Adrenal gland (tissue), 5 donors: ENCODE measurements at regions not wholly inside any gene's neighbourhood (a gene's known extent, or its start where the extent isn't known, plus 50 kb on each side); places are given as distances from the start of the nearest gene placed in this dataset.

Experiments
- POLR2A ChIP-seq, 2 donors: fragments of 450-650 bp; IDR thresholded peaks; one replicate each; pipeline ENCODE4 v1.6.1; 2017; ENCODE audit warnings: antibody characterized with exemption in 2 of 2, mild to moderate bottlenecking in 2 of 2, moderate library complexity in 1 of 2
- TF ChIP-seq, protein P1 (sequence below), 6 experiments: fragments of 450-650 bp in 4 of 6; fragments of 200-600 bp in 2 of 6; sonication (generic) in 1 of 6; IDR thresholded peaks; 1 replicate in 5 of 6; 2 replicates in 1 of 6; pipeline versions ENCODE4 v1.5.1 to v1.8.0; 2016 to 2021; ENCODE audit warnings: antibody characterized with exemption in 6 of 6, mild to moderate bottlenecking in 2 of 6, moderate library complexity in 1 of 6
- donor health status: DM: no; HTN: no; CAD: no.

DNA sequence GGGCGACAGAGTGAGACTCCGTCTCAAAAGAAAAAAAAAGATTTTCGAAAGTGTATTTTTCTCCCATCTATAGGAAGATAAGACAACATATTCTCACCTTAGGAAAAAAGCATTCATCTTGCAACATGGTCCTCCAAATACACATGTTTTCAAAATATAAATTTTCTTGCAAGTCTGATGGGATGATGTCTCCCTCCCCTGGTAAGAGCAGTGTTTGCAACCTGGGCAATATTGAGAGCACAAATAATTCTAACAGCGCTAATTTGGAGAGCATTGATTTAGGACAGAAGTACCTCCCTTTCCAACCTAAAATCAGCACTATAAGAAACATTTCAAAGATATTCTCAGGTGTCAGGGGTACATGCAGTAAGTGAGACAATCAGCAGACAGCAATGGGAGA lies 61.0 kb upstream of the SHISA2 start:
- TF ChIP-seq, protein P1, sequence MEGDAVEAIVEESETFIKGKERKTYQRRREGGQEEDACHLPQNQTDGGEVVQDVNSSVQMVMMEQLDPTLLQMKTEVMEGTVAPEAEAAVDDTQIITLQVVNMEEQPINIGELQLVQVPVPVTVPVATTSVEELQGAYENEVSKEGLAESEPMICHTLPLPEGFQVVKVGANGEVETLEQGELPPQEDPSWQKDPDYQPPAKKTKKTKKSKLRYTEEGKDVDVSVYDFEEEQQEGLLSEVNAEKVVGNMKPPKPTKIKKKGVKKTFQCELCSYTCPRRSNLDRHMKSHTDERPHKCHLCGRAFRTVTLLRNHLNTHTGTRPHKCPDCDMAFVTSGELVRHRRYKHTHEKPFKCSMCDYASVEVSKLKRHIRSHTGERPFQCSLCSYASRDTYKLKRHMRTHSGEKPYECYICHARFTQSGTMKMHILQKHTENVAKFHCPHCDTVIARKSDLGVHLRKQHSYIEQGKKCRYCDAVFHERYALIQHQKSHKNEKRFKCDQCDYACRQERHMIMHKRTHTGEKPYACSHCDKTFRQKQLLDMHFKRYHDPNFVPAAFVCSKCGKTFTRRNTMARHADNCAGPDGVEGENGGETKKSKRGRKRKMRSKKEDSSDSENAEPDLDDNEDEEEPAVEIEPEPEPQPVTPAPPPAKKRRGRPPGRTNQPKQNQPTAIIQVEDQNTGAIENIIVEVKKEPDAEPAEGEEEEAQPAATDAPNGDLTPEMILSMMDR (IDR thresholded peaks at IDR 0.05), result no peak
- no peak for TF ChIP-seq POLR2A (IDR thresholded peaks at IDR 0.05)
